Mesenchymal stem cell (in vitro differentiated cells and primary cell): ENCODE measurements at regions not wholly inside any gene's neighbourhood (a gene's known extent, or its start where the extent isn't known, plus 50 kb on each side); places are given as distances from the start of the nearest gene placed in this dataset.
A peak's percentile ranks its signal among the peaks of the same experiment; 100 is the strongest.

Source experiments
- DNase-seq: peaks from one replicate; pipeline ENCODE4 v3.0.0-alpha.2; 2013
- H2AFZ ChIP-seq: one replicate; pipeline ENCODE4 v1.6.1; 2013; ENCODE audit warnings: low read depth, mild to moderate bottlenecking, control low read depth, inconsistent platforms, low read length, moderate library complexity
- H2AK5ac ChIP-seq: 2 replicates; pipeline ENCODE4 v1.6.1; 2013; ENCODE audit warnings: low read length, moderate library complexity, mild to moderate bottlenecking, inconsistent platforms; ENCODE audit not compliant: severe bottlenecking
- H2BK120ac ChIP-seq: one replicate; pipeline ENCODE4 v1.6.1; 2013; ENCODE audit warnings: low read depth, mild to moderate bottlenecking, inconsistent platforms, low read length, moderate library complexity
- H2BK12ac ChIP-seq, 2 experiments: one replicate each; pipeline ENCODE4 v1.6.1; 2013; ENCODE audit warnings: inconsistent platforms in 2 of 2, low read length in 2 of 2, mild to moderate bottlenecking in 2 of 2, moderate library complexity in 2 of 2, control low read depth in 1 of 2
- H2BK15ac ChIP-seq: one replicate; pipeline ENCODE4 v1.6.1; 2013; ENCODE audit warnings: mild to moderate bottlenecking, low read depth, inconsistent platforms; ENCODE audit not compliant: poor library complexity, severe bottlenecking
- H2BK5ac ChIP-seq: 2 replicates; pipeline ENCODE4 v1.6.1; 2013; ENCODE audit warnings: low read depth, mild to moderate bottlenecking, low read length, control low read depth, inconsistent platforms; ENCODE audit not compliant: poor library complexity, severe bottlenecking
- H3K14ac ChIP-seq, 2 experiments: one replicate each; pipeline ENCODE4 v1.6.1; 2013; ENCODE audit warnings: inconsistent platforms in 2 of 2, low read length in 2 of 2, control low read depth in 1 of 2, mild to moderate bottlenecking in 1 of 2, moderate library complexity in 1 of 2
- H3K18ac ChIP-seq, 2 experiments: one replicate each; pipeline ENCODE4 v1.6.1; 2013; ENCODE audit warnings: inconsistent platforms in 2 of 2, low read length in 2 of 2, control low read depth in 1 of 2, low read depth in 1 of 2, mild to moderate bottlenecking in 1 of 2
- H3K23ac ChIP-seq, 2 experiments: one replicate each; pipeline ENCODE4 v1.6.1; 2013; ENCODE audit warnings: inconsistent platforms in 2 of 2, low read length in 2 of 2, mild to moderate bottlenecking in 2 of 2, moderate library complexity in 2 of 2, control low read depth in 1 of 2
- H3K27ac ChIP-seq: 2 replicates; pipeline ENCODE4 v1.5.1; 2013; ENCODE audit warnings: mild to moderate bottlenecking, moderate library complexity, low read length, control low read depth, inconsistent platforms; ENCODE audit not compliant: poor library complexity, severe bottlenecking
- H3K27me3 ChIP-seq, 2 experiments: 2 replicates each; pipeline versions ENCODE4 v1.6.1 to v1.7.0; 2013; ENCODE audit warnings: low read length in 2 of 2, mild to moderate bottlenecking in 2 of 2, moderate library complexity in 2 of 2, control low read depth in 1 of 2, inconsistent platforms in 1 of 2; ENCODE audit not compliant: control insufficient read depth in 1 of 2, insufficient read depth in 1 of 2
- H3K36me3 ChIP-seq, 2 experiments: 2 replicates each; pipeline versions ENCODE4 v1.6.1 to v1.7.0; 2013; ENCODE audit warnings: low read length in 2 of 2, control low read depth in 1 of 2, inconsistent platforms in 1 of 2, low read depth in 1 of 2, mild to moderate bottlenecking in 1 of 2; ENCODE audit not compliant: insufficient read depth in 2 of 2, control insufficient read depth in 1 of 2
- H3K4ac ChIP-seq, 2 experiments: one replicate each; pipeline ENCODE4 v1.6.1; 2013; ENCODE audit warnings: inconsistent platforms in 2 of 2, low read length in 2 of 2, mild to moderate bottlenecking in 2 of 2, moderate library complexity in 2 of 2, control low read depth in 1 of 2, low read depth in 1 of 2
- H3K4me1 ChIP-seq: 2 replicates; pipeline ENCODE4 v1.6.1; 2013; ENCODE audit warnings: low read depth, low read length, control low read depth; ENCODE audit not compliant: control insufficient read depth, insufficient read depth
- H3K4me2 ChIP-seq: 2 replicates; pipeline ENCODE4 v1.6.1; 2013; ENCODE audit warnings: low read length, mild to moderate bottlenecking, inconsistent platforms; ENCODE audit not compliant: poor library complexity, severe bottlenecking
- H3K4me3 ChIP-seq, 2 experiments: 2 replicates each; pipeline versions ENCODE4 v1.5.1 to v1.7.0; 2013; ENCODE audit warnings: low read length in 2 of 2, mild to moderate bottlenecking in 2 of 2, control low read depth in 1 of 2, low read depth in 1 of 2; ENCODE audit not compliant: insufficient read depth in 1 of 2
- H3K79me1 ChIP-seq: replicated peaks from 2 replicates; pipeline ENCODE4 v1.6.1; 2013; ENCODE audit warnings: mild to moderate bottlenecking, control low read depth, low read length, inconsistent platforms; ENCODE audit not compliant: poor library complexity, severe bottlenecking
- H3K9ac ChIP-seq: 2 replicates; pipeline ENCODE4 v1.7.0; 2013; ENCODE audit warnings: mild to moderate bottlenecking, low read length, moderate library complexity
- H3K9me3 ChIP-seq: 2 replicates; pipeline ENCODE4 v1.7.0; 2013; ENCODE audit warnings: mild to moderate bottlenecking, low read length; ENCODE audit not compliant: control insufficient read depth
- H4K8ac ChIP-seq: one replicate; pipeline ENCODE4 v1.6.1; 2013; ENCODE audit warnings: inconsistent platforms, mild to moderate bottlenecking, low read length, moderate library complexity
- H4K91ac ChIP-seq: one replicate; pipeline ENCODE4 v1.6.1; 2013; ENCODE audit warnings: mild to moderate bottlenecking, low read length, inconsistent platforms
- WGBS: methylation state at CpG from one replicate; pipeline ENCODE4 v1.1.7; 2013; ENCODE audit warnings: mixed read lengths; 5-methylcytosine and 5-hydroxymethylcytosine counted together

- H3K27me3 ChIP-seq: no peaks in the 10 kb centered on the region
- H3K79me1 ChIP-seq: no peaks in the 10 kb centered on the region
- no peak overlapping the region for H2BK15ac ChIP-seq
- H2BK12ac ChIP-seq: no peak overlapping the region
- no peak overlapping the region for H3K4me2 ChIP-seq
- no peak overlapping the region for H3K18ac ChIP-seq
- no peak for DNase-seq
- H3K36me3 ChIP-seq: no peaks in the 10 kb centered on the region
- H4K8ac ChIP-seq: no peak overlapping the region
- no peak overlapping the region for H4K91ac ChIP-seq
- H2BK120ac ChIP-seq: no peak overlapping the region
- H3K14ac ChIP-seq: no peak overlapping the region
- H2BK5ac ChIP-seq: no peak overlapping the region
- no CpG with 5 or more reads among the region's 1 CpG for WGBS
- no peak overlapping the region for H3K9ac ChIP-seq
- no peak overlapping the region for H2AK5ac ChIP-seq
- H3K4me1 ChIP-seq: no peaks in the 10 kb centered on the region
- H3K23ac ChIP-seq: no peak overlapping the region
- H3K27ac ChIP-seq: no peak overlapping the region
- H3K9me3 ChIP-seq: no peaks in the 10 kb centered on the region
- H3K4me3 ChIP-seq: no peak overlapping the region
- H2AFZ ChIP-seq: no peak overlapping the region
- no peak overlapping the region for H3K4ac ChIP-seq
Observed at GRCh38 chr13:64845110-64845509, 2385.0 kb downstream of the PCDH9 start.

GRCh38 chr13:64819081-64819480, 2411.1 kb downstream of the PCDH9 start:
- no peaks in the 10 kb centered on the region for H3K79me1 ChIP-seq
- H3K14ac ChIP-seq: no peak overlapping the region
- H3K27me3 ChIP-seq: no peaks in the 10 kb centered on the region
- no peak overlapping the region for H3K4me3 ChIP-seq
- no peaks in the 10 kb centered on the region for H3K36me3 ChIP-seq
- H3K4me1 ChIP-seq: no peaks in the 10 kb centered on the region
- H2BK12ac ChIP-seq: no peak overlapping the region
- WGBS: 99% methylated on average over 2 of the region's 2 CpGs
- H2BK120ac ChIP-seq: no peak overlapping the region
- no peak overlapping the region for H3K9ac ChIP-seq
- no peak overlapping the region for H3K4me2 ChIP-seq
- no peak overlapping the region for H2BK5ac ChIP-seq
- no peak overlapping the region for H4K91ac ChIP-seq
- no peak overlapping the region for H3K23ac ChIP-seq
- DNase-seq: no peak
- no peak overlapping the region for H3K27ac ChIP-seq
- H2AFZ ChIP-seq: no peak overlapping the region
- no peak overlapping the region for H3K4ac ChIP-seq
- no peak overlapping the region for H2BK15ac ChIP-seq
- no peaks in the 10 kb centered on the region for H3K9me3 ChIP-seq
- H4K8ac ChIP-seq: no peak overlapping the region
- H2AK5ac ChIP-seq: no peak overlapping the region
- H3K18ac ChIP-seq: no peak overlapping the region

GRCh38 chr13:64817691-64818090, 2412.4 kb downstream of the PCDH9 start:
- H3K9me3 ChIP-seq: no peaks in the 10 kb centered on the region

GRCh38 chr13:64810750-64811149, 2419.4 kb downstream of the PCDH9 start:
- no peak overlapping the region for H3K23ac ChIP-seq
- H3K9me3 ChIP-seq: peaks cover 9% of the 10 kb centered on the region
- H3K79me1 ChIP-seq: no peaks in the 10 kb centered on the region
- no peak overlapping the region for H3K9ac ChIP-seq
- H3K18ac ChIP-seq: no peak overlapping the region
- H3K27ac ChIP-seq: no peak overlapping the region
- peak; percentile 28 for DNase-seq
- H3K4me2 ChIP-seq: no peak overlapping the region
- no peak overlapping the region for H2BK15ac ChIP-seq
- no peak overlapping the region for H2BK120ac ChIP-seq
- no peak overlapping the region for H2BK12ac ChIP-seq
- no peaks in the 10 kb centered on the region for H3K36me3 ChIP-seq
- H3K4me1 ChIP-seq: no peaks in the 10 kb centered on the region
- H2BK5ac ChIP-seq: no peak overlapping the region
- WGBS: 31% methylated on average over 3 of the region's 3 CpGs
- no peak overlapping the region for H2AK5ac ChIP-seq
- no peak overlapping the region for H3K4ac ChIP-seq
- no peak overlapping the region for H2AFZ ChIP-seq
- H3K14ac ChIP-seq: no peak overlapping the region
- H4K8ac ChIP-seq: no peak overlapping the region
- no peak overlapping the region for H3K4me3 ChIP-seq
- H3K27me3 ChIP-seq: no peaks in the 10 kb centered on the region
- H4K91ac ChIP-seq: no peak overlapping the region

More at GRCh38 chr13:64817691-64818090, 2412.4 kb downstream of the PCDH9 start:
- H4K91ac ChIP-seq: no peak overlapping the region
- no peak overlapping the region for H2BK12ac ChIP-seq
- no peak overlapping the region for H2AK5ac ChIP-seq
- no peak overlapping the region for H4K8ac ChIP-seq
- H3K79me1 ChIP-seq: no peaks in the 10 kb centered on the region
- no peak overlapping the region for H3K9ac ChIP-seq
- no peak overlapping the region for H3K4ac ChIP-seq
- no peaks in the 10 kb centered on the region for H3K36me3 ChIP-seq
- H2BK120ac ChIP-seq: no peak overlapping the region
- no peak overlapping the region for H3K4me2 ChIP-seq
- no peak overlapping the region for H2BK5ac ChIP-seq
- H2BK15ac ChIP-seq: no peak overlapping the region
- no CpG with 5 or more reads among the region's 3 CpGs for WGBS
- H3K27ac ChIP-seq: no peak overlapping the region
- H3K4me3 ChIP-seq: no peak overlapping the region
- H3K14ac ChIP-seq: no peak overlapping the region
- H3K27me3 ChIP-seq: no peaks in the 10 kb centered on the region
- H3K4me1 ChIP-seq: no peaks in the 10 kb centered on the region
- peak; percentile 8 for DNase-seq
- H3K23ac ChIP-seq: no peak overlapping the region
- no peak overlapping the region for H3K18ac ChIP-seq
- no peak overlapping the region for H2AFZ ChIP-seq
